Transverse colon (tissue), 3 donors: ENCODE measurements at regions not wholly inside any gene's neighbourhood (a gene's known extent, or its start where the extent isn't known, plus 50 kb on each side); places are given as distances from the start of the nearest gene placed in this dataset.

Experiments
- EP300 ChIP-seq: sonication (generic); formaldehyde crosslinking; IDR thresholded peaks from one replicate; pipeline ENCODE4 v1.6.1; 2017; ENCODE audit warnings: antibody characterized with exemption, low read depth
- TF ChIP-seq, protein P1 (sequence below), 5 experiments: fragments of 200-600 bp in 3 of 5; fragments of 450-650 bp in 2 of 5; sonication (generic) in 3 of 5; IDR thresholded peaks; 1 replicate in 2 of 5; 2 replicates in 3 of 5; pipeline ENCODE4 v1.5.1; 2016 to 2017; ENCODE audit warnings: antibody characterized with exemption in 5 of 5, inconsistent platforms in 3 of 5, mild to moderate bottlenecking in 2 of 5, moderate library complexity in 1 of 5

GRCh38 chr3:26960382-26960781, 337.8 kb downstream of the LRRC3B start:
- TF ChIP-seq, protein P1, sequence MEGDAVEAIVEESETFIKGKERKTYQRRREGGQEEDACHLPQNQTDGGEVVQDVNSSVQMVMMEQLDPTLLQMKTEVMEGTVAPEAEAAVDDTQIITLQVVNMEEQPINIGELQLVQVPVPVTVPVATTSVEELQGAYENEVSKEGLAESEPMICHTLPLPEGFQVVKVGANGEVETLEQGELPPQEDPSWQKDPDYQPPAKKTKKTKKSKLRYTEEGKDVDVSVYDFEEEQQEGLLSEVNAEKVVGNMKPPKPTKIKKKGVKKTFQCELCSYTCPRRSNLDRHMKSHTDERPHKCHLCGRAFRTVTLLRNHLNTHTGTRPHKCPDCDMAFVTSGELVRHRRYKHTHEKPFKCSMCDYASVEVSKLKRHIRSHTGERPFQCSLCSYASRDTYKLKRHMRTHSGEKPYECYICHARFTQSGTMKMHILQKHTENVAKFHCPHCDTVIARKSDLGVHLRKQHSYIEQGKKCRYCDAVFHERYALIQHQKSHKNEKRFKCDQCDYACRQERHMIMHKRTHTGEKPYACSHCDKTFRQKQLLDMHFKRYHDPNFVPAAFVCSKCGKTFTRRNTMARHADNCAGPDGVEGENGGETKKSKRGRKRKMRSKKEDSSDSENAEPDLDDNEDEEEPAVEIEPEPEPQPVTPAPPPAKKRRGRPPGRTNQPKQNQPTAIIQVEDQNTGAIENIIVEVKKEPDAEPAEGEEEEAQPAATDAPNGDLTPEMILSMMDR (IDR thresholded peaks at IDR 0.05) = no peak
- no peak for TF ChIP-seq EP300
